ENCODE measurements at regions not wholly inside any gene's neighbourhood (a gene's known extent, or its start where the extent isn't known, plus 50 kb on each side); places are given as distances from the start of the nearest gene placed in this dataset.

GRCh38 chr1:56062625-56063024 is 516.7 kb downstream of the PLPP3 start:
- no peak for DNase-seq

GRCh38 chr1:56061824-56062223 is 517.5 kb downstream of the PLPP3 start:
- no peak for DNase-seq

- no peak for DNase-seq
These were observed 518.5 kb downstream of the PLPP3 start for GRCh38 chr1:56060906-56061305.

- no peak for DNase-seq
These were observed 521.6 kb downstream of the PLPP3 start for GRCh38 chr1:56057466-56058405.

GRCh38 chr1:56056438-56057287 is 522.7 kb downstream of the PLPP3 start:
- DNase-seq: no peak

- DNase-seq: no peak
These were observed 524.4 kb downstream of the PLPP3 start for GRCh38 chr1:56054959-56055358.

- no peak for DNase-seq
These were observed 527.3 kb downstream of the PLPP3 start for GRCh38 chr1:56052041-56052440.

GRCh38 chr1:56050911-56051310 is 528.5 kb downstream of the PLPP3 start:
- DNase-seq: no peak

- DNase-seq: no peak
These were observed 533.9 kb downstream of the PLPP3 start for GRCh38 chr1:56045477-56045876.

- DNase-seq: no peak
These were observed 534.3 kb downstream of the PLPP3 start for GRCh38 chr1:56045062-56045461.

- DNase-seq: no peak
These were observed 542.9 kb downstream of the PLPP3 start for GRCh38 chr1:56036479-56036878.

- DNase-seq: no peak
These were observed 544.4 kb downstream of the PLPP3 start for GRCh38 chr1:56034847-56035481.

- DNase-seq: no peak
These were observed 545.1 kb downstream of the PLPP3 start for GRCh38 chr1:56034222-56034621.

- no peak for DNase-seq
These were observed 545.9 kb downstream of the PLPP3 start for GRCh38 chr1:56033321-56034037.

GRCh38 chr1:56032096-56032676 is 547.2 kb downstream of the PLPP3 start:
- DNase-seq: no peak

GRCh38 chr1:56031001-56031400 is 548.4 kb downstream of the PLPP3 start:
- no peak for DNase-seq

GRCh38 chr1:56029319-56030003 is 549.9 kb downstream of the PLPP3 start:
- DNase-seq: no peak

GRCh38 chr1:56028911-56029310 is 550.5 kb downstream of the PLPP3 start:
- no peak for DNase-seq

GRCh38 chr1:56028244-56028643 is 551.1 kb downstream of the PLPP3 start:
- no peak for DNase-seq

- no peak for DNase-seq
These were observed 553.4 kb downstream of the PLPP3 start for GRCh38 chr1:56025942-56026341.

GRCh38 chr1:56024155-56024554 is 555.2 kb downstream of the PLPP3 start:
- no peak for DNase-seq

- no peak for DNase-seq
These were observed 559.4 kb downstream of the PLPP3 start for GRCh38 chr1:56019922-56020321.

All from activated effector memory CD4-positive, alpha-beta T cell treated with Interleukin-2 at 50 U/mL for 16 hours (primary cell).